ENCODE measurements at regions not wholly inside any gene's neighbourhood (a gene's known extent, or its start where the extent isn't known, plus 50 kb on each side); places are given as distances from the start of the nearest gene placed in this dataset.

GRCh38 chr6:40973304-40973703 lies 65.7 kb downstream of the UNC5CL start:
- DNase-seq (no peak), ATAC-seq (no peak)

GRCh38 chr6:40972814-40973213 lies 66.2 kb downstream of the UNC5CL start:
- DNase-seq (no peak), ATAC-seq (no peak)

GRCh38 chr6:40972190-40972589 lies 66.8 kb downstream of the UNC5CL start:
- no peak for DNase-seq
- no peak for ATAC-seq

GRCh38 chr6:40968620-40969164 lies 70.3 kb downstream of the UNC5CL start:
- DNase-seq (no peak), ATAC-seq (no peak)

GRCh38 chr6:40966860-40967259 lies 72.2 kb downstream of the UNC5CL start:
- no peak for DNase-seq
- ATAC-seq = no peak

- DNase-seq (no peak), ATAC-seq (no peak)
These were observed 74.0 kb downstream of the UNC5CL start for GRCh38 chr6:40965046-40965445.

GRCh38 chr6:40963019-40963418 lies 76.0 kb downstream of the UNC5CL start:
- ATAC-seq = no peak

GRCh38 chr6:40962241-40962640 lies 76.8 kb downstream of the UNC5CL start:
- peak; percentile 77 for ATAC-seq
- DNase-seq = peak; percentile 10

More at GRCh38 chr6:40963019-40963418, 76.0 kb downstream of the UNC5CL start:
- no peak for DNase-seq

GRCh38 chr6:40961831-40962230 lies 77.2 kb downstream of the UNC5CL start:
- no peak for DNase-seq
- no peak for ATAC-seq

GRCh38 chr6:40960742-40961430 lies 78.1 kb downstream of the UNC5CL start:
- DNase-seq (no peak), ATAC-seq (no peak)

- no peak for DNase-seq
- ATAC-seq = no peak
These were observed 79.2 kb downstream of the UNC5CL start for GRCh38 chr6:40959781-40960327.

GRCh38 chr6:40958738-40959137 lies 80.3 kb downstream of the UNC5CL start:
- DNase-seq (no peak), ATAC-seq (peak; percentile 16)

GRCh38 chr6:40957616-40958492 lies 81.2 kb downstream of the UNC5CL start:
- DNase-seq (no peak), ATAC-seq (no peak)

GRCh38 chr6:40956936-40957335 lies 82.1 kb downstream of the UNC5CL start:
- DNase-seq (no peak), ATAC-seq (no peak)

- ATAC-seq (no peak), DNase-seq (no peak)
These were observed 83.9 kb downstream of the UNC5CL start for GRCh38 chr6:40955178-40955545.

- no peak for ATAC-seq
- no peak for DNase-seq
These were observed 84.4 kb downstream of the UNC5CL start for GRCh38 chr6:40954446-40955177.

- ATAC-seq (no peak), DNase-seq (no peak)
These were observed 85.5 kb downstream of the UNC5CL start for GRCh38 chr6:40953486-40953885.

- DNase-seq (no peak), ATAC-seq (no peak)
These were observed 87.9 kb downstream of the UNC5CL start for GRCh38 chr6:40950986-40951698.

- ATAC-seq = no peak
- DNase-seq = no peak
These were observed 90.5 kb downstream of the UNC5CL start for GRCh38 chr6:40948570-40948969.

- ATAC-seq (no peak), DNase-seq (no peak)
These were observed 91.0 kb downstream of the UNC5CL start for GRCh38 chr6:40947876-40948526.

GRCh38 chr6:40946738-40947301 lies 92.2 kb downstream of the UNC5CL start:
- DNase-seq (no peak), ATAC-seq (no peak)

All from stimulated activated naive CD8-positive, alpha-beta T cell treated with anti-CD3 and anti-CD28 coated beads, Interleukin-15, Interleukin-2, amounts not matched to agents 100 U/mL and 50 U/mL, for 24 hours (primary cell).